HG03108 (cell line): ENCODE measurements at regions not wholly inside any gene's neighbourhood (a gene's known extent, or its start where the extent isn't known, plus 50 kb on each side); places are given as distances from the start of the nearest gene placed in this dataset.
"Not testable (repeated sequence)": the region's sequence is repeated elsewhere in the genome, so short reads cannot be mapped to it uniquely, and the experiment has no call there.

Experiments used
- ATAC-seq: cut with Tn5 transposase; IDR thresholded peaks from one replicate; pipeline ENCODE4 v1.9.1; 2021; ENCODE audit warnings: moderate library complexity; ENCODE audit not compliant: unreplicated experiment

DNA sequence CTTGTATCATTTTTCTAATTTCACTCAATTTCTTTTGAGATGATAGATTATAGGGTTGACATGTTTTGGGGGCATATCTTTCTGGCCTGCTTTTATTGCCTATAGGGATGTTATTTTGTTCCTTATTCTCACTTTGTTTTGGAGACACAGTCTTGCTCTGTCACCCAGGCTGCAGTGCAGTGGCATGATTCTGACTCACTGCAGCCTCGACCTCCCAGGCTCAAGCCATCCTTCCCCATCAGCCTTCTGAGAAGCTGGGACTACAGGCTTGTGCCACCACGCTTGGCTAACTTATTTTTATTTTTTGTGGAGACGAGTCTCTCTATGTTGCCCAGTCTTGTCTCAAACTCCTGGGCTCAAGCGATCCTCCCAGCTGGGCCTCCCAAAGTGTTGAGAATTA, 72.8 kb upstream of the FAN1 start:
- no peak for ATAC-seq

DNA sequence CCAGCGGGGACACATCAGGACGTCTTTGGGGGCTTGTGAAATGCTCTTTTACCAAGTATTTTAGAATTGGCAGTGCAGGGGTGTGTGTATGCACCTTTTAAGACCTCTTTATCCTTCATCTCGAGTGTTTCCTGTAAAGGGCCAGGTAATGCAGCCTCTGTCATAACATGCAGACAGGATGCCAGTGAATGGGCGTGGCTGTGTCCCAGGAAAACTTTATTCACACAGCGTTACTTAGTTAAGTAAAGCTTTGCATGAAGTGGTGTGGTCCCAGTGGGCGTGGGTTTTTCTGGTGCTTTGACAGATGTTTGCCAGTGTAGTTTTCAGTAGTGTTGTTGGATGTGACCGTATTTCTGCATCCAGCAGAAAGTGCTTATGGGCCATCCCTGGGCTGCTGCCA, 70.3 kb upstream of the FAN1 start:
- ATAC-seq = not testable (repeated sequence)

GRCh38 chr15:30841639-30842038, 62.1 kb upstream of the FAN1 start:
- not testable (repeated sequence) for ATAC-seq

DNA sequence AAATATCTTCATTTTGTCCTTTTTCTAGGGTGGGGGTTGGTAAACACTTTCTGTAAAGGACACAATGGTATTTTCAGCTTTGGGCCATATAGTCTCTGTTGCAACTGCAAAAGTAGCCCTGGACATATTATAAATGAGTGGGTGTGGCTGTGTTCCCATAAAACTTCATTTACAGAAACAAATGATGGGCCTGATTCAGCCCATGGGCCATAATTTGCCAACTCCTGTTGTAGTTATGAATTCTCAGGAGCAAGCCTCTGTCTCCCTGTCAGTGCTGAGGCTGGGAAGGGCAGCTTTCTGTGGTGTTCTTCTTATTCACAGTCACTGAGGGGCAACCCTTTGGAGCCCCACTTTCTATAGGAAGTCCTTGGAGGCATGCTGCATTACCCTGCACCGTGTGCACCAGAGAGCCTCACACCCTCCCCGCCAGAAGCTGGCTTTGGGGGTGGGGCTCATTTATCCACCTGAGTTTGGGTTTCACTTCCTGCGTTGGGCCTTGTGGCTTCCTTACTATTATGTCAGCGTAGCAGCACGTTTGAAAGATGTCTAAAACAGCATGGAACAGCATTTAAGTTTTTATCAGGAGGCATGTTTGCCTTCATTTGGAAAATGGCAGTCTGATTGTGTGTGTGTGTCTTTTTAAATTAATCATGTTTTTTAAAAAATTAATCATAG, 60.8 kb upstream of the FAN1 start:
- peak; percentile 89 for ATAC-seq

- not testable (repeated sequence) for ATAC-seq
Measured at GRCh38 chr15:30845536-30845935, 58.2 kb upstream of the FAN1 start.
